ENCODE measurements at regions not wholly inside any gene's neighbourhood (a gene's known extent, or its start where the extent isn't known, plus 50 kb on each side); places are given as distances from the start of the nearest gene placed in this dataset.

DNA sequence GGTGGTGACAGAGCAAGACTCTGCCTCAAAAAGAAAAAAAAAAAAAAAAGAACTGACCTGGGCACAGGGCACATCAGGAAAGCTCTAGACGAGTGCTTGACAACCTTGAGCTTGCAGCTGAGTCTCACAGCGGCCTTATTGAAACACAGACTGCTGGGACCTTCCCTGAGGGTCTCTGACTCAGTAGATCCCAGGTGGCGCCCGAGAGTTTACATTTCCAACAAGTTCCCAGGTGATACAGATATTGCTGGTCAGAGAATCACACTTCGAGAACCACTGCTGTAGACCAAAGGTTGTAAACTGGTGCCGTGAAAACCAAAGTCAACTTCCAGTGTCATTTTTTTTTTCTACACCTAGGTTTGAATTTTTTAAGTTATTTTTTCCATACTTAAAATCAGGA, 573.2 kb upstream of the MDFIC2 start:
- TF ChIP-seq SIN3A (IDR thresholded peaks at IDR 0.05; ENCODE audit: low read depth) (no peak), CTCF (IDR thresholded peaks at IDR 0.05 in 2 of 3, conservative IDR thresholded peaks at IDR 0.05 in 1 of 3; ENCODE audit: borderline replicate concordance in 1 of 3, insufficient read depth in 1 of 3, low read depth in 2 of 3, low read length in 2 of 3) (no peak), EZH2 (IDR thresholded peaks at IDR 0.05) (no peak), ZFX (IDR thresholded peaks at IDR 0.05) (no peak), EZH2phosphoT487 (IDR thresholded peaks at IDR 0.05; ENCODE audit: borderline replicate concordance) (no peak), CEBPB (IDR thresholded peaks at IDR 0.05; ENCODE audit: low read depth) (no peak)
